IMR-90 (cell line): ENCODE measurements at regions not wholly inside any gene's neighbourhood (a gene's known extent, or its start where the extent isn't known, plus 50 kb on each side); places are given as distances from the start of the nearest gene placed in this dataset.

Experiments
- CEBPB ChIP-seq: IDR thresholded peaks from 2 replicates; pipeline ENCODE4 v1.6.1; 2012; ENCODE audit warnings: low read depth, low read length, improper control_type of control experiment
- MAFK ChIP-seq: IDR thresholded peaks from 2 replicates; pipeline ENCODE4 v1.6.1; 2012; ENCODE audit warnings: low read depth, low read length, improper control_type of control experiment
- MXI1 ChIP-seq: IDR thresholded peaks from 2 replicates; pipeline ENCODE4 v1.6.1; 2012; ENCODE audit warnings: low read depth, mild to moderate bottlenecking, low read length, moderate library complexity, borderline replicate concordance
- POLR2A ChIP-seq: IDR thresholded peaks from 2 replicates; pipeline ENCODE4 v1.6.1; 2012; ENCODE audit warnings: mild to moderate bottlenecking, low read depth, low read length
- RAD21 ChIP-seq: IDR thresholded peaks from 2 replicates; pipeline ENCODE4 v1.6.1; 2012; ENCODE audit warnings: low read length, improper control_type of control experiment
- RCOR1 ChIP-seq: IDR thresholded peaks from 2 replicates; pipeline ENCODE4 v1.6.1; 2012; ENCODE audit warnings: mild to moderate bottlenecking, low read length, improper control_type of control experiment; ENCODE audit not compliant: insufficient replicate concordance
- RFX5 ChIP-seq: IDR thresholded peaks from 2 replicates; pipeline ENCODE4 v1.8.0; 2012; ENCODE audit warnings: low read depth, mild to moderate bottlenecking, low read length, moderate library complexity
- SMC3 ChIP-seq: fragments of 150-350 bp; IDR thresholded peaks from 2 replicates; pipeline ENCODE4 v1.6.1; 2016; ENCODE audit warnings: low read depth, mild to moderate bottlenecking, antibody characterized with exemption, low read length, moderate library complexity
- TF ChIP-seq, protein P1 (sequence below): conservative IDR thresholded peaks from 2 replicates; pipeline ENCODE4 v1.5.1; 2012; ENCODE audit warnings: mild to moderate bottlenecking, low read depth, low read length, improper control_type of control experiment
- TF ChIP-seq, protein P2 (sequence below): fragments of 150-350 bp; IDR thresholded peaks from 2 replicates; pipeline ENCODE4 v1.6.1; 2017; ENCODE audit warnings: mild to moderate bottlenecking, antibody characterized with exemption, low read length, low read depth

DNA sequence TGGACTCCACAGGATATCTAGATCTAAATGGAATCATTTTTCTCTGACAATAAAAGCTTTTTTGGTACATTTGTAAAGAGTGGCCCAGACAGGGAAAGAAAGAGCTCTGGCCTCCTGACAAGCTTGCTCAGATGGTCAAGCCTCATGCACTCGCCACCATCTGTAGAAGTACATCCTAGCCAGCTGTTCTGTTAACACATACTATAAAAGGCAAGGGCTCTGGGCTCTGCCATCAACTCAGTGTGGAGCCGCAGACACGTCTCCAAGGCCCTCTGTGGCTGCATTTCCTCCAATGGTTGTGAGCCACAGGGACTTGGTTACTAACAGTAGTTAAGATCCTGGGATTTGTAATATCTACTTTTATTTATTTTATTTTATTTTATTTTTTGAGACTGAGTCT is 70.8 kb upstream of the KDM7A start:
- TF ChIP-seq, protein P1, sequence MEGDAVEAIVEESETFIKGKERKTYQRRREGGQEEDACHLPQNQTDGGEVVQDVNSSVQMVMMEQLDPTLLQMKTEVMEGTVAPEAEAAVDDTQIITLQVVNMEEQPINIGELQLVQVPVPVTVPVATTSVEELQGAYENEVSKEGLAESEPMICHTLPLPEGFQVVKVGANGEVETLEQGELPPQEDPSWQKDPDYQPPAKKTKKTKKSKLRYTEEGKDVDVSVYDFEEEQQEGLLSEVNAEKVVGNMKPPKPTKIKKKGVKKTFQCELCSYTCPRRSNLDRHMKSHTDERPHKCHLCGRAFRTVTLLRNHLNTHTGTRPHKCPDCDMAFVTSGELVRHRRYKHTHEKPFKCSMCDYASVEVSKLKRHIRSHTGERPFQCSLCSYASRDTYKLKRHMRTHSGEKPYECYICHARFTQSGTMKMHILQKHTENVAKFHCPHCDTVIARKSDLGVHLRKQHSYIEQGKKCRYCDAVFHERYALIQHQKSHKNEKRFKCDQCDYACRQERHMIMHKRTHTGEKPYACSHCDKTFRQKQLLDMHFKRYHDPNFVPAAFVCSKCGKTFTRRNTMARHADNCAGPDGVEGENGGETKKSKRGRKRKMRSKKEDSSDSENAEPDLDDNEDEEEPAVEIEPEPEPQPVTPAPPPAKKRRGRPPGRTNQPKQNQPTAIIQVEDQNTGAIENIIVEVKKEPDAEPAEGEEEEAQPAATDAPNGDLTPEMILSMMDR, result no peak
- TF ChIP-seq POLR2A (no peak), MXI1 (no peak), RAD21 (no peak), RFX5 (no peak), RCOR1 (no peak), SMC3 (no peak), CEBPB (no peak), MAFK (no peak)
- TF ChIP-seq, protein P2, sequence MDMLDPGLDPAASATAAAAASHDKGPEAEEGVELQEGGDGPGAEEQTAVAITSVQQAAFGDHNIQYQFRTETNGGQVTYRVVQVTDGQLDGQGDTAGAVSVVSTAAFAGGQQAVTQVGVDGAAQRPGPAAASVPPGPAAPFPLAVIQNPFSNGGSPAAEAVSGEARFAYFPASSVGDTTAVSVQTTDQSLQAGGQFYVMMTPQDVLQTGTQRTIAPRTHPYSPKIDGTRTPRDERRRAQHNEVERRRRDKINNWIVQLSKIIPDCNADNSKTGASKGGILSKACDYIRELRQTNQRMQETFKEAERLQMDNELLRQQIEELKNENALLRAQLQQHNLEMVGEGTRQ, result no peak
